LNCaP clone FGC (cell line): ENCODE measurements at regions not wholly inside any gene's neighbourhood (a gene's known extent, or its start where the extent isn't known, plus 50 kb on each side); places are given as distances from the start of the nearest gene placed in this dataset.
A peak's percentile ranks its signal among the peaks of the same experiment; 100 is the strongest.

Experiments
- DNase-seq: peaks from one replicate; pipeline ENCODE4 v3.0.0-alpha.2; 2011; ENCODE audit warnings: low read depth
- H3K4me3 ChIP-seq: 2 replicates; pipeline ENCODE4 v1.5.1; 2011; ENCODE audit warnings: mild to moderate bottlenecking, low read depth, low read length, control low read depth
- CTCF ChIP-seq: IDR thresholded peaks from 2 replicates; pipeline ENCODE4 v1.5.1; 2012; ENCODE audit warnings: mild to moderate bottlenecking; ENCODE audit not compliant: control insufficient read depth, insufficient read depth; ENCODE audit errors: extremely low read depth

- TF ChIP-seq CTCF, result no peak
- no peak overlapping the region for H3K4me3 ChIP-seq
- no peak for DNase-seq
These were observed 332.2 kb downstream of the CCSER2 start for GRCh38 chr10:84660450-84661159.

- no peak overlapping the region for H3K4me3 ChIP-seq
- DNase-seq, result no peak
- no peak for TF ChIP-seq CTCF
These were observed 336.8 kb downstream of the CCSER2 start for GRCh38 chr10:84665211-84665610.

GRCh38 chr10:84665883-84666463 is 337.6 kb downstream of the CCSER2 start:
- no peak overlapping the region for H3K4me3 ChIP-seq
- DNase-seq, result no peak
- peak; percentile 58 for TF ChIP-seq CTCF

DNA sequence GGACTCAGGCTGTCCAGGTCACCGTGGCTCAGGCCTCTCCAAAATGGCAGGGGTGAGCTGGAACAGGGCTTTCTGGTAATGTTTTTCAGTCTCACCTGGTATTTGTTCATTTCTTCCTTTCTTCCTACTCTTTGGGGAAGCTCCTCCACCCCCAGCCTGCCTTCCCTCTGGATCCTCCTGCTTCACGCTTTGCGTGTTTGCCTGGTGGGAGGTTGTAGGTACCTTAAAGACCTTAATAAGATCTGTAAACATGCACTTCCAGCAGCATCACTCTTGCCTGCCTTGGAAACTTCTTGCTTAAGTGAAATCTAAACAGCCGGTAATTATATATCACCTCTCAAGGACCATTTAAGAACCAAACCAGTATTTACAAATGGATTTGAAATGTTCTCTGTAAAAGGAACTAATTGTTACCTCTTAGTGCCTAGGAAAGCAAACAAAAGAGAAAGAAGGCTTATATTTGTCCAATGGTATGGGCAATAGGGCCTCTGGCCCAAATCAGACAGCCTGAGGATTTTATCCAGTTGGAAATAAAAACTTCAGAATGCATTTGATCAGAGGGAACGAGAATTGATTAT is 339.9 kb downstream of the CCSER2 start:
- H3K4me3 ChIP-seq, result no peak overlapping the region
- peak; percentile 21 for DNase-seq
- no peak for TF ChIP-seq CTCF

DNA sequence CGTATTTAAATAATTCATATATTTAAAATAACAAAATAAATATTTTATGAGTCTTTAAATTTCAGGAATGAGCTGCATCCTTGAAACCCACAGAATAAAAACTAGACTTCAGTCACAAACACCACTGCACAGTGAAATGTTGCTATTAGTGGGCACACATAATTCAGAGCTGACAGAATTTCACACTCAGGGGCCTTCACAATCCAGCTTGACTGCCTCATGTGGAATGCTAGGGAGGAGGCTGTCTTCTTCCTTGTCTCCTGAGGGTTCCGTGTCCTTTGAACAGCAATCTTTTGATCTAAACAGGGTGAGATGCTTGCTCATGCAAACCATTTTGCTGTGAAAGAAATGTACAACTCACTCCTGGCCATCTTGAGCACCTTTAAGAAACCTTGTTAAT is 346.7 kb downstream of the CCSER2 start:
- no peak for TF ChIP-seq CTCF
- H3K4me3 ChIP-seq, result no peak overlapping the region
- no peak for DNase-seq

DNA sequence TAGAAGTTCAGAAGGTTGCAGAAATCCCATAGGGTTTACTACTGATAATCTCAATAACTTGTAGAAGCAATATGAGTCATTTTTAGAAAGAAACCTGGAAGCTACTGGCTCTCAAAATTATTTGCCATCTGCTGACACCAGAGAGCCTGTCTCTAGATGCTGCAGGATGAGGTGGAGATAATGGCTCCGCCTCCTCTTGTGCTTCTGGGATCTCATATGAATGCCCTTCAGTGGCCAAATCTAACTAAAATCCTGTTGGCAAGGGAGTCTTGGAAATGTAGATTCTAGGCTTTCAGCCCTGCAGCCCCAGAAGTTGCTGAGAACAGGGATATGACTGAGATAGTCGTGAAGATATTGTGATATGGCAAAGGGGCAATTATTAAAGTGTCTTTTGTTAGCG is 348.1 kb downstream of the CCSER2 start:
- H3K4me3 ChIP-seq, result no peak overlapping the region
- no peak for DNase-seq
- TF ChIP-seq CTCF, result no peak
